Activated T-cell treated with anti-CD3 and anti-CD28 coated beads, Interleukin-2, amount 50 U/mL, for 24 hours (primary cell): ENCODE measurements at regions not wholly inside any gene's neighbourhood (a gene's known extent, or its start where the extent isn't known, plus 50 kb on each side); places are given as distances from the start of the nearest gene placed in this dataset.
"Not testable (repeated sequence)": the region's sequence is repeated elsewhere in the genome, so short reads cannot be mapped to it uniquely, and the experiment has no call there.

Source experiments
- DNase-seq: peaks from one replicate; pipeline ENCODE4 v3.0.0-alpha.2; 2020
- H3K27ac Mint-ChIP-seq: 2 replicates; pipeline ENCODE4 v1.8.0; 2020; ENCODE audit warnings: mild to moderate bottlenecking, mixed read lengths
- H3K27me3 Mint-ChIP-seq: 2 replicates; pipeline ENCODE4 v1.8.0; 2020; ENCODE audit warnings: mixed read lengths
- H3K36me3 Mint-ChIP-seq: 2 replicates; pipeline ENCODE4 v1.8.0; 2020; ENCODE audit warnings: low read depth, mixed read lengths
- H3K4me1 Mint-ChIP-seq: 2 replicates; pipeline ENCODE4 v1.8.0; 2020; ENCODE audit warnings: low read depth, mixed read lengths
- H3K4me3 Mint-ChIP-seq: 2 replicates; pipeline ENCODE4 v1.8.0; 2020; ENCODE audit warnings: mild to moderate bottlenecking, moderate library complexity, mixed read lengths
- H3K9me3 Mint-ChIP-seq: 2 replicates; pipeline ENCODE4 v1.8.0; 2020; ENCODE audit warnings: mixed read lengths

DNA sequence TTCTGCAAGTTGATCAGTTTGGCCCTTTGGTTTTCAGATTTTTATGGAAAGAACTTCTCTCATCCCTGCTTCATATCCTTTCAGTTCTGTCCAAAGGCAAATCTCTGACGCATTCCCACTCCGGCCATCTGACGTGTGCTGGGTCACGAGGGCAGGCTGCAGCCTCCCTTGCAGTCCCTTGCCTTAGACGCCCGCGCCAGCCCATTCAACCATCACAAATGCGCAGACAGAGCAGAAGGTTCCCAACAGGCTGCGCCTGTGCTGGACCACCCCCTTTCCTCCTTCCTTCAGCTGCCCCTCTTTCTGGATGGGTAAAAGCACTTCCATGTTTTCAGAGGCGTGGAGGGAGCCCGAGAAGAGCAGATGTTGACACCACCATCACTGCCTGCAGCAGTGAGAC is 144.2 kb downstream of the BCL2L11 start:
- H3K36me3 Mint-ChIP-seq, H3K9me3 Mint-ChIP-seq, H3K27ac Mint-ChIP-seq, H3K4me1 Mint-ChIP-seq, DNase-seq, H3K4me3 Mint-ChIP-seq, H3K27me3 Mint-ChIP-seq: not testable (repeated sequence)

GRCh38 chr2:111266556-111266955 is 145.8 kb downstream of the BCL2L11 start:
- not testable (repeated sequence) for H3K4me3 Mint-ChIP-seq, H3K9me3 Mint-ChIP-seq, DNase-seq, H3K4me1 Mint-ChIP-seq, H3K27ac Mint-ChIP-seq, H3K27me3 Mint-ChIP-seq, H3K36me3 Mint-ChIP-seq

DNA sequence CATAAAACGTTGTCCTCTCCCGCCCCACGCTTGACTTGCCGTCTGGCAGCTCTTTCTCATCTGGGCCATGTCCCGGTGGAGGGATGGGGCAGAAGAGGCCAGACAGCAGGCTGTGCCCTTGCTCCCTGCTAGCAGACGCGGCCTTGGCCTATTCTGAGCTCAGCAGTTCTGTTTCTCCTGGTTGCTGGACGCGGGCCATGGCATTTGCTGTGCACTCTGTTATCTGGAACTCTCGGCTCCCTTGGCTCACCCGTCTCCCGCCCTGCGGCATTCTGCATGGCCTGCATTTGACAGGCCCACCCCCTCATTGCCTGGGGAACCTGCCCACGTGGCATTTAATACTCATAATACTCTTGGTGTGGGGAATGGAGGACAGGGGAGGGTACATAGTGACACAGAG is 146.3 kb downstream of the BCL2L11 start:
- not testable (repeated sequence) for H3K4me1 Mint-ChIP-seq, H3K36me3 Mint-ChIP-seq, H3K27ac Mint-ChIP-seq, H3K27me3 Mint-ChIP-seq, H3K9me3 Mint-ChIP-seq, H3K4me3 Mint-ChIP-seq, DNase-seq

- not testable (repeated sequence) for H3K27me3 Mint-ChIP-seq, H3K27ac Mint-ChIP-seq, H3K4me3 Mint-ChIP-seq, H3K9me3 Mint-ChIP-seq, H3K36me3 Mint-ChIP-seq, DNase-seq, H3K4me1 Mint-ChIP-seq
Observed at GRCh38 chr2:111269761-111270323, 149.1 kb downstream of the BCL2L11 start.

GRCh38 chr2:111270569-111270968 is 149.9 kb downstream of the BCL2L11 start:
- H3K27me3 Mint-ChIP-seq, H3K9me3 Mint-ChIP-seq, H3K36me3 Mint-ChIP-seq, H3K4me3 Mint-ChIP-seq, H3K4me1 Mint-ChIP-seq, DNase-seq, H3K27ac Mint-ChIP-seq: not testable (repeated sequence)

DNA sequence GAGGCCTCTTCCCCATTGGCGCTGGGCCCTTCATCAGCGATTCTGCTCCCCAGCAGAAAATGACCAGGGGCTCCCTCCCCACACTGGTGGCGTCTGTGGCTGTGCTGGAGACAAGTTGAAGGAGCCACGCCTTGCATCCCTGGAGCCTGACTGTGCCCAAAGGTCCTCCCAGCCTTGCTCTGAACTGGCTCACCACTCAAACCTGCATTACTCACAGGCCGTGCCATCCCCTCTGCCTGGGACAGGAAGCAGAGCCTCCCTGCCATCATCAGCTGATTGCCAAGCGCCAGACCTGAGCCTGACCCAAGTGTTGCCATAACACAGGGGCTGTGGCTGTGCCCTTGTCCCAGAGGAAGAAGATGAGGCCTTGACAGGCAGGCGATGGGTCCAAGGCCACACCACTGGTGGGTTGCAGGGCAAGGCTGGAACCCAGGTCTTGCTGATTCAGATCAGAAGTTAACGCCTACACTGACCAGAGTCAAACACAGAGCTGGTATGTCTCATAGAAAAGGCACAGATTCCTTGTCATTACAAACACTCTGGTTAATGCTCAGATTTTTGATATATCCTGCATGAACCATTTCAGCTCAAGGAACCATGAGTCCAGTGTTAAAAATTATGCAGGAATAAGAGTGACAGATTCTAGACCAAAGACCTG is 151.1 kb downstream of the BCL2L11 start:
- H3K4me1 Mint-ChIP-seq, H3K27ac Mint-ChIP-seq, H3K36me3 Mint-ChIP-seq, H3K27me3 Mint-ChIP-seq, H3K4me3 Mint-ChIP-seq, DNase-seq, H3K9me3 Mint-ChIP-seq: not testable (repeated sequence)

- not testable (repeated sequence) for H3K4me3 Mint-ChIP-seq, H3K27ac Mint-ChIP-seq, H3K9me3 Mint-ChIP-seq
Observed at GRCh38 chr2:111273007-111273406, 152.3 kb downstream of the BCL2L11 start.

GRCh38 chr2:111275047-111275853 is 154.5 kb downstream of the BCL2L11 start:
- not testable (repeated sequence) for H3K36me3 Mint-ChIP-seq, H3K27ac Mint-ChIP-seq, H3K4me3 Mint-ChIP-seq, H3K27me3 Mint-ChIP-seq, H3K9me3 Mint-ChIP-seq, DNase-seq, H3K4me1 Mint-ChIP-seq

More at GRCh38 chr2:111273007-111273406, 152.3 kb downstream of the BCL2L11 start:
- H3K27me3 Mint-ChIP-seq, DNase-seq, H3K36me3 Mint-ChIP-seq, H3K4me1 Mint-ChIP-seq: not testable (repeated sequence)

DNA sequence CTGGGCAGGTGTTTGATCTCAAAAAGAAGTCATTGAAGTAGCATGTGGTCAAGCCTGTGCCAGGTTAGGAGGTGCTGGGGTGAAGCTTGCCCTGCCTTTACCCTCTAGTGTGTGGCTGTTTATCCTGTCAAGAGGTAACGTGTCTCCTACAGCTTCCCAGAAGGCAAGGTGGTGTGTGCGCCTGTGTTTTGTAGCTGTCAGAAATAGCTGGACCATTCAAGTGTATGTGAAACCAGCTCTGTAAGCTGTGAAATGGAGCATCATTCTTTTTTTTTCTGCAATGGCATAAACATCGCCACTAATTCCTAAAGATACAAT is 155.1 kb downstream of the BCL2L11 start:
- not testable (repeated sequence) for H3K27ac Mint-ChIP-seq, H3K27me3 Mint-ChIP-seq, H3K4me3 Mint-ChIP-seq, H3K36me3 Mint-ChIP-seq, H3K9me3 Mint-ChIP-seq, H3K4me1 Mint-ChIP-seq, DNase-seq

- not testable (repeated sequence) for DNase-seq, H3K27me3 Mint-ChIP-seq, H3K36me3 Mint-ChIP-seq, H3K4me3 Mint-ChIP-seq, H3K4me1 Mint-ChIP-seq, H3K9me3 Mint-ChIP-seq, H3K27ac Mint-ChIP-seq
Observed at GRCh38 chr2:111278133-111278532, 157.4 kb downstream of the BCL2L11 start.

DNA sequence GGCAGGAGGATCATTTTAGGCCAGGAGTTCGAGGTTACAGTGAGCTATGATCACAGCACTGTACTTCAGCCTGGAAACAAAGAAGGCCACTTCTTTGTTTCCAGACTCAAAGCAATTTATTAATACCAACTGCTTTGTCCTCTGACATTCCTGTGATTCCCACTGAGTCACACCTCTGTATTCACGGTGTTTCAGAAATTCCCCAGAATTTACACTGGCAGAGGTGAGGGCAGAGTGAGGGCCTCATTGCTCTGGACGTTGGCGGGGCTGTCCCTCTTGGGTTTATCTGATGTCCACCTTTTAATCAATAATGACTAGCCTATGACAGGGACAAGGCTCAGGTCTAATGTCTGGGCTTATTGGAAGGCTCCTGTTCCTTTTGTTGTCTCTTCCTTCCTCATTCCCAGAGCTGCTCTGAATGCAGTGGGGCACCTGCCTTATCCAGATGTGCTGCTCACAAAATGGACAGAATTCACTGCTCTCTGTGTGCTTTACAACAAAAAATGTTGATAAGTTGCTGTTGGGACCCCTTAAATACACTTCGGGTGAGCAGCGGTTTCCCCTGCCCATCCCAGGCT is 160.1 kb downstream of the BCL2L11 start:
- H3K4me1 Mint-ChIP-seq, H3K4me3 Mint-ChIP-seq, DNase-seq, H3K27ac Mint-ChIP-seq, H3K27me3 Mint-ChIP-seq, H3K36me3 Mint-ChIP-seq, H3K9me3 Mint-ChIP-seq: not testable (repeated sequence)

- H3K27me3 Mint-ChIP-seq, H3K9me3 Mint-ChIP-seq, DNase-seq, H3K27ac Mint-ChIP-seq, H3K36me3 Mint-ChIP-seq, H3K4me1 Mint-ChIP-seq, H3K4me3 Mint-ChIP-seq: not testable (repeated sequence)
Observed at GRCh38 chr2:111282162-111282561, 161.4 kb downstream of the BCL2L11 start.

- not testable (repeated sequence) for H3K27me3 Mint-ChIP-seq, H3K9me3 Mint-ChIP-seq, H3K4me1 Mint-ChIP-seq, DNase-seq, H3K36me3 Mint-ChIP-seq, H3K27ac Mint-ChIP-seq, H3K4me3 Mint-ChIP-seq
Observed at GRCh38 chr2:111287646-111288568, 167.2 kb downstream of the BCL2L11 start.

DNA sequence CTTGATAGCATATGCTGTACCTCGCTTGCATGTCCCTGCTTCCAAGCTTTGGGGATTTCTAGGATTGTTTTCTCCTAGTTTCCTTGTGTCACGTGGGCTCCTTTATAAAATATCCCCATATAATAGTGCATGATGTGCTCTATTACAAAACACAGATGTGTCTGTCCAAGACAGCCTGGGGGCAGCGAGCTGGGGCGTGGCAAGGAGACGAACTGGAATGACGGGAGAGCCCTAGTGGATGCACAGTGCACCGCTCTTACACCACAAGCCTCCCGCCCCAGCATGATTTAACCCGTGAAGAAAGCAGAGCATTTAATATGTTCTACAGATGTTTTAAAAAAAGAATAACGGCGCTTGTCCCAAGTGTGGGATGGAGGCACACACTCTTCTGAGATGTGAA is 169.7 kb downstream of the BCL2L11 start:
- H3K4me1 Mint-ChIP-seq, DNase-seq, H3K9me3 Mint-ChIP-seq, H3K27ac Mint-ChIP-seq, H3K36me3 Mint-ChIP-seq, H3K4me3 Mint-ChIP-seq, H3K27me3 Mint-ChIP-seq: not testable (repeated sequence)
